Tibial nerve (tissue), 4 donors: ENCODE measurements at regions not wholly inside any gene's neighbourhood (a gene's known extent, or its start where the extent isn't known, plus 50 kb on each side); places are given as distances from the start of the nearest gene placed in this dataset.

Source experiments
- DNase-seq, 2 donors: peaks; one replicate each; pipeline ENCODE4 v3.0.0-alpha.2; 2019; ENCODE audit warnings: low spot score in 2 of 2
- H3K27ac ChIP-seq, 4 donors: fragments of 200-600 bp; sonication (generic) in 3 of 4; one replicate each; pipeline ENCODE4 v1.5.1; 2017 to 2019; ENCODE audit warnings: mild to moderate bottlenecking in 1 of 4
- H3K27me3 ChIP-seq, 2 donors: fragments of 200-600 bp; sonication (generic) in 1 of 2; one replicate each; pipeline versions ENCODE4 v1.5.1 to v1.6.0; 2017 to 2019
- H3K36me3 ChIP-seq, 3 donors: fragments of 200-600 bp; sonication (generic); one replicate each; pipeline ENCODE4 v1.5.1; 2018 to 2019
- H3K4me1 ChIP-seq, 4 donors: fragments of 200-600 bp; sonication (generic) in 3 of 4; one replicate each; pipeline ENCODE4 v1.5.1; 2017 to 2019
- H3K4me3 ChIP-seq, 4 donors: fragments of 200-600 bp; sonication (generic) in 3 of 4; one replicate each; pipeline ENCODE4 v1.5.1; 2017 to 2019; ENCODE audit warnings: mild to moderate bottlenecking in 1 of 4, moderate library complexity in 1 of 4
- H3K9me3 ChIP-seq, 4 donors: fragments of 200-600 bp; sonication (generic) in 3 of 4; one replicate each; pipeline ENCODE4 v1.5.1; 2017 to 2019
- CTCF ChIP-seq, 5 experiments: fragments of 200-600 bp in 3 of 5; fragments of 450-650 bp in 2 of 5; sonication (generic) in 3 of 5; IDR thresholded peaks; one replicate each; pipeline ENCODE4 v1.5.1; 2016 to 2019; ENCODE audit warnings: antibody characterized with exemption in 5 of 5, mild to moderate bottlenecking in 3 of 5, moderate library complexity in 2 of 5
- EP300 ChIP-seq, 2 donors: sonication (generic); formaldehyde crosslinking; IDR thresholded peaks; one replicate each; pipeline ENCODE4 v1.6.1; 2017; ENCODE audit warnings: antibody characterized with exemption in 2 of 2, mild to moderate bottlenecking in 1 of 2
- POLR2A ChIP-seq, 2 donors: fragments of 450-650 bp; IDR thresholded peaks; one replicate each; pipeline ENCODE4 v1.6.1; 2017; ENCODE audit warnings: antibody characterized with exemption in 2 of 2, mild to moderate bottlenecking in 2 of 2, moderate library complexity in 2 of 2
- WGBS, 2 donors: methylation state at CpG; one replicate each; pipeline ENCODE4 v1.1.5; 2018; 5-methylcytosine and 5-hydroxymethylcytosine counted together

DNA sequence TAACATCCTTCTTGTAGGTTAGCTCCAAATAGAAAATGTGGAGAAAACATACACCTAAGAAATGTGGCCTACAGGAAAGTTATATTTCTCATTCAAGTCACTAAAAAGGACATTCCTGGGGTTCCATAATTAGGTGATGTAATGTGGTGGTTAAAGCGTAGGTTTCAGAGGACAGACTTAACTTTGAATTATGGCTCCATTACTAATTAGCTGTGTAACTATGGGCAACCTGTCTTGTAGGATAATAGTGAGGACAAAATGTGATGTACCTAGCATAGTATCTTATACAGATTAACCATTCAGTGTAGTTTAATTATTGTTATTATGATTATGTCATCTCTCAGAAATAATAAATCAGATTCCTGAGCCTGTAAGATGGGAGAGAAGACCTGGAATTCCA, 602.5 kb downstream of the TSN start:
- DNase-seq = no peak
- 86 to 88% methylated on average over 1 of the region's 1 CpG for WGBS, 2 donors
- TF ChIP-seq POLR2A (IDR thresholded peaks at IDR 0.05) (no peak), CTCF (IDR thresholded peaks at IDR 0.05) (no peak), EP300 (IDR thresholded peaks at IDR 0.05) (no peak)
- Histone ChIP-seq H3K27ac (no peak overlapping the region), H3K9me3 (no peaks in the 10 kb centered on the region), H3K4me1 (no peaks in the 10 kb centered on the region), H3K36me3 (no peaks in the 10 kb centered on the region), H3K27me3 (no peaks in the 10 kb centered on the region), H3K4me3 (no peak overlapping the region)

DNA sequence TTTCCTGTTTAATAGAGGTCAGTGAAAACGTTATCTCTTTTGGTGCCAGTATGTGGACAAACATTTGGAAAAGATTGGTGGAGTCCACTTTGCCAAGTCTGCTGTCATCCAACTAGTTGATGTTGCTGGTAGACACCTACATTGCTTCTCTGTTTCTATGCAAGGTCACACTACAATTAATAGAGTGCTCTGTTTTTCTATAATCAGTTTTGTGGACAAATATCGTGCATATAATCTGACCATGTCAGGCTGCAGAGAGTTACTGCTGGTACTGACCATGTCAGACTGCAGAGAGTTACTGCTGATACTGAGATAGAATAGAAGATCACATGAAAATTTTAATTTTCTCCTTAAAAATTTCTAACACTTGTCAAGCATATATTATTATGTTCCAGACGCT, 603.3 kb downstream of the TSN start:
- no peak for DNase-seq
- Histone ChIP-seq H3K4me3 (no peak overlapping the region), H3K4me1 (no peaks in the 10 kb centered on the region), H3K27me3 (no peaks in the 10 kb centered on the region), H3K9me3 (no peaks in the 10 kb centered on the region), H3K27ac (no peak overlapping the region), H3K36me3 (no peaks in the 10 kb centered on the region)
- 76 to 77% methylated on average over 3 of the region's 3 CpGs for WGBS, 2 donors
- no peak for TF ChIP-seq EP300 (IDR thresholded peaks at IDR 0.05)
- TF ChIP-seq POLR2A (IDR thresholded peaks at IDR 0.05) = no peak
- no peak for TF ChIP-seq CTCF (IDR thresholded peaks at IDR 0.05)

- 84 to 87% methylated on average over 2 of the region's 2 CpGs for WGBS, 2 donors
- no peaks in the 10 kb centered on the region for H3K9me3 ChIP-seq
- no peak overlapping the region for H3K27ac ChIP-seq
- no peaks in the 10 kb centered on the region for H3K27me3 ChIP-seq
- no peaks in the 10 kb centered on the region for H3K4me1 ChIP-seq
- no peak for DNase-seq
- no peak overlapping the region for H3K4me3 ChIP-seq
- TF ChIP-seq POLR2A (IDR thresholded peaks at IDR 0.05) (no peak), EP300 (IDR thresholded peaks at IDR 0.05) (no peak), CTCF (IDR thresholded peaks at IDR 0.05) (no peak)
- no peaks in the 10 kb centered on the region for H3K36me3 ChIP-seq
Observed at GRCh38 chr2:122363885-122364284, 608.4 kb downstream of the TSN start.

DNA sequence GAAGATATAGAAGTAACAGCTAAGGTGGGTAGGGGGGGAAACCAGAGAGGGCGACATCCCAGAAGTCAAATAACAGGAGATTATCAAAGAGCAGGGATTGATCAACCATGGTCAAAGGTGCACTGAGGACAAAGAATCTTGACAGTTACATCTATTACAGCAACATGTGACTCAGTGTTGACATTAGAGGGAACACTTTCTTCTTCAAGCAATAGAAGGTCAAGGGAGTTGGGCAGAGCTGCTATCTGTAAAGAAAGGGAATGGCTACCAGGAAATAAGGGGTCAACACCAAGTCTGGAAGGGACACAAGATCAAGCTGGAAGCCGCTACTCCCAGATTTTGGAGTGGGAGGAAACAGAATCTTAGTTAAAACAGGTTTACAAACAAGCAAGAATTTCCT, 611.0 kb downstream of the TSN start:
- no peak for DNase-seq
- H3K4me3 ChIP-seq = no peak overlapping the region
- H3K4me1 ChIP-seq = no peaks in the 10 kb centered on the region
- 57 to 58% methylated on average over 2 of the region's 2 CpGs for WGBS, 2 donors
- H3K27me3 ChIP-seq = no peaks in the 10 kb centered on the region
- no peaks in the 10 kb centered on the region for H3K9me3 ChIP-seq
- TF ChIP-seq POLR2A (IDR thresholded peaks at IDR 0.05) (no peak), EP300 (IDR thresholded peaks at IDR 0.05) (no peak), CTCF (IDR thresholded peaks at IDR 0.05) (no peak)
- no peaks in the 10 kb centered on the region for H3K36me3 ChIP-seq
- no peak overlapping the region for H3K27ac ChIP-seq

DNA sequence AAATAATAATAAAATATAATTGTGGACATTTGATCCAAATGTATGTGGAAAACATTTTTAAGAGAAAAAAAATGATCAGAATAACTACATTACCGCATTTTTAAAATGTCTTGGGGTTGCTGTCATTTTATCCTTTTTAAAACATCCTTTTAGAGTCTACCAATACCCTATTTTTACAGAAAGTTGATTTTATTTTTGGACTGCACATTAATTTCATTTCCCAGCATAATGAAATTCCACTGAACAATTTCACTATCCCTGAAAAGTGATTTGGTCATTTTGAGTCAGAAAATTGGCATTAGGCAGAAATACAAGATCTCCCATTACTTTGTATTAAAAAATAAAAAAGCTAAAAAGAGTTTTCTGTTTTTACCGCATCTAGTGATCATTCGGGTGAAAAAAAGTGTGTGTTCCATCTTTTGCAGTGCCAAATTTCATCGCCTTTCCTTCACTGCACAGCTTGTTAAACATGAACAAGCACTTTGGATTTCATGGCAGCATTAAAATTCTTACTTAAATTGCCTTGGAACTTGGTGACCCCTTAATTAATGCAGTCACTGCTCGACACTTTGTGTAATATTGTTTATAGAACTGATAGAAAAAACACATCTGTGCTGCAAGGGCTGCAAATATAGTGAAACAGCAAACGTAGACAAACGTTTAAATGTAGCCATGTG, 611.7 kb downstream of the TSN start:
- Histone ChIP-seq H3K27ac (no peak overlapping the region), H3K36me3 (no peaks in the 10 kb centered on the region), H3K4me1 (no peaks in the 10 kb centered on the region), H3K4me3 (no peak overlapping the region), H3K27me3 (no peaks in the 10 kb centered on the region), H3K9me3 (no peaks in the 10 kb centered on the region)
- TF ChIP-seq EP300 (IDR thresholded peaks at IDR 0.05) = no peak
- TF ChIP-seq CTCF (IDR thresholded peaks at IDR 0.05) = no peak
- TF ChIP-seq POLR2A (IDR thresholded peaks at IDR 0.05) = no peak
- DNase-seq = no peak
- WGBS, 2 donors = 38 to 54% methylated on average over 7 of the region's 7 CpGs
